Esophagus mucosa (tissue), 1 donor: ENCODE measurements at regions not wholly inside any gene's neighbourhood (a gene's known extent, or its start where the extent isn't known, plus 50 kb on each side); places are given as distances from the start of the nearest gene placed in this dataset.

Experiments
- ATAC-seq: fragments of 200-7000 bp; cut with Tn5 transposase; one replicate; pipeline ENCODE4 v1.9.1; 2020
- donor health status: DM: yes; HTN: yes; CAD: no.

- ATAC-seq, result no peak
These were observed 414.3 kb downstream of the ANXA1 start for GRCh38 chr9:73565833-73566465.

GRCh38 chr9:73566627-73567026 lies 415.0 kb downstream of the ANXA1 start:
- ATAC-seq, result no peak

GRCh38 chr9:73573235-73573634 lies 421.6 kb downstream of the ANXA1 start:
- ATAC-seq, result no peak

- no peak for ATAC-seq
These were observed 423.7 kb downstream of the ANXA1 start for GRCh38 chr9:73575101-73576060.

- ATAC-seq, result no peak
These were observed 426.2 kb downstream of the ANXA1 start for GRCh38 chr9:73577848-73578247.

GRCh38 chr9:73579823-73580222 lies 428.2 kb downstream of the ANXA1 start:
- no peak for ATAC-seq

- peak; percentile 90 for ATAC-seq
These were observed 431.9 kb downstream of the ANXA1 start for GRCh38 chr9:73583576-73583975.

- no peak for ATAC-seq
These were observed 443.4 kb downstream of the ANXA1 start for GRCh38 chr9:73595036-73595545.

- no peak for ATAC-seq
These were observed 444.7 kb downstream of the ANXA1 start for GRCh38 chr9:73596321-73596720.

- ATAC-seq, result no peak
These were observed 445.4 kb downstream of the ANXA1 start for GRCh38 chr9:73597039-73597438.

GRCh38 chr9:73597771-73598170 lies 446.1 kb downstream of the ANXA1 start:
- ATAC-seq, result no peak

- ATAC-seq, result no peak
These were observed 457.7 kb downstream of the ANXA1 start for GRCh38 chr9:73609381-73609780.

GRCh38 chr9:73611032-73611431 lies 459.4 kb downstream of the ANXA1 start:
- ATAC-seq, result peak; percentile 94

- ATAC-seq, result no peak
These were observed 461.5 kb downstream of the ANXA1 start for GRCh38 chr9:73613092-73613701.

GRCh38 chr9:73615557-73615956 lies 463.9 kb downstream of the ANXA1 start:
- no peak for ATAC-seq

- no peak for ATAC-seq
These were observed 465.9 kb downstream of the ANXA1 start for GRCh38 chr9:73617586-73617985.

- no peak for ATAC-seq
These were observed 489.3 kb downstream of the ANXA1 start for GRCh38 chr9:73640971-73641370.

GRCh38 chr9:73643379-73644013 lies 491.8 kb downstream of the ANXA1 start:
- peak; percentile 71 for ATAC-seq

- no peak for ATAC-seq
These were observed 495.9 kb downstream of the ANXA1 start for GRCh38 chr9:73647560-73647959.

- ATAC-seq, result no peak
These were observed 497.9 kb downstream of the ANXA1 start for GRCh38 chr9:73649552-73649951.

GRCh38 chr9:73655363-73655762 lies 503.7 kb downstream of the ANXA1 start:
- no peak for ATAC-seq

GRCh38 chr9:73655831-73656230 lies 504.2 kb downstream of the ANXA1 start:
- ATAC-seq, result no peak

- no peak for ATAC-seq
These were observed 513.6 kb downstream of the ANXA1 start for GRCh38 chr9:73665253-73665652.
